ENCODE measurements at regions not wholly inside any gene's neighbourhood (a gene's known extent, or its start where the extent isn't known, plus 50 kb on each side); places are given as distances from the start of the nearest gene placed in this dataset.

DNA sequence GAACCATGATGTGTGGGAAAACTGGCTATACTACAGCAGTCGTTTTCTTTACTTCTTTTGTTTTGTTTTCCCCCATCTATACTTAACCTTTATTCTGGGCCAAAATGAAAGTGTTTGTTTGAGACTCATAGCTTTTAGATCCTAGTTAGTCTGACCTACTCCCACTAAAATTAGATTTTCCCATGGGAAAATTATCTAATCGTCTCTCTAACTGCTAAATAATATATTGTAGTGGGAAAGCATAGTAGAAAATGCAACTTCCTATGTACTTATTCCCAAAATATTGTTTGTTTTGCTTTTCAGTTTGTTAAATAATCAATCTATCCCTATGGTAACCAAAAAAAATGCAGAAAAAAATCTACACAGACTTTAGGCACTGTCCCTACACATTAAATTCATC, 96.6 kb downstream of the NOC3L start:
- no peak for DNase-seq
- no peak overlapping the region for H3K4me3 ChIP-seq (replicated peaks in 1 of 3; ENCODE audit: low read depth in 2 of 3, low read length in 3 of 3)
- Mint-ChIP-seq H3K36me3 (no peaks in the 10 kb centered on the region), H3K27ac (no peak overlapping the region), H3K9me3 (peaks cover 0 to 10% (median 5%) of the 10 kb centered on the region in 7 donors), H3K4me1 (no peaks in the 10 kb centered on the region), H3K27me3 (ENCODE audit: low read depth in 3 of 3) (peaks cover 0 to 2% (median 2%) of the 10 kb centered on the region in 3 donors), H3K4me3 (no peak overlapping the region)
- H4K20me1 ChIP-seq (ENCODE audit: insufficient read depth, low read length), result no peaks in the 10 kb centered on the region
- H2AFZ ChIP-seq (ENCODE audit: insufficient read depth, low read depth, low read length, poor library complexity, severe bottlenecking), result no peak overlapping the region
- no peaks in the 10 kb centered on the region for H3K27me3 ChIP-seq (ENCODE audit: control insufficient read depth in 2 of 2, insufficient read depth in 2 of 2, low read length in 2 of 2)
- no peaks in the 10 kb centered on the region for H3K79me2 ChIP-seq (ENCODE audit: insufficient read depth, low read length)
- no peak overlapping the region for H3K9ac ChIP-seq (ENCODE audit: insufficient read depth, low read length, poor library complexity, severe bottlenecking)
- H3K36me3 ChIP-seq (replicated peaks in 1 of 2; ENCODE audit: control insufficient read depth in 1 of 2, insufficient read depth in 2 of 2, low read length in 2 of 2), result no peaks in the 10 kb centered on the region
- TF ChIP-seq, protein P1, sequence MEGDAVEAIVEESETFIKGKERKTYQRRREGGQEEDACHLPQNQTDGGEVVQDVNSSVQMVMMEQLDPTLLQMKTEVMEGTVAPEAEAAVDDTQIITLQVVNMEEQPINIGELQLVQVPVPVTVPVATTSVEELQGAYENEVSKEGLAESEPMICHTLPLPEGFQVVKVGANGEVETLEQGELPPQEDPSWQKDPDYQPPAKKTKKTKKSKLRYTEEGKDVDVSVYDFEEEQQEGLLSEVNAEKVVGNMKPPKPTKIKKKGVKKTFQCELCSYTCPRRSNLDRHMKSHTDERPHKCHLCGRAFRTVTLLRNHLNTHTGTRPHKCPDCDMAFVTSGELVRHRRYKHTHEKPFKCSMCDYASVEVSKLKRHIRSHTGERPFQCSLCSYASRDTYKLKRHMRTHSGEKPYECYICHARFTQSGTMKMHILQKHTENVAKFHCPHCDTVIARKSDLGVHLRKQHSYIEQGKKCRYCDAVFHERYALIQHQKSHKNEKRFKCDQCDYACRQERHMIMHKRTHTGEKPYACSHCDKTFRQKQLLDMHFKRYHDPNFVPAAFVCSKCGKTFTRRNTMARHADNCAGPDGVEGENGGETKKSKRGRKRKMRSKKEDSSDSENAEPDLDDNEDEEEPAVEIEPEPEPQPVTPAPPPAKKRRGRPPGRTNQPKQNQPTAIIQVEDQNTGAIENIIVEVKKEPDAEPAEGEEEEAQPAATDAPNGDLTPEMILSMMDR (IDR thresholded peaks at IDR 0.05), result no peak
- H3K9me3 ChIP-seq (replicated peaks in 1 of 2; ENCODE audit: control insufficient read depth in 1 of 2, insufficient read depth in 1 of 2, low read length in 2 of 2), result peaks cover 7 to 8% of the 10 kb centered on the region in 2 donors
- no CpG with 5 or more reads among the region's 2 CpGs for WGBS (ENCODE audit: insufficient coverage)
- H3K4me2 ChIP-seq (replicated peaks; ENCODE audit: extremely low read depth, low read length, poor library complexity, severe bottlenecking), result no peak overlapping the region
- H3K27ac ChIP-seq (ENCODE audit: low read depth in 1 of 2, low read length in 2 of 2), result no peak overlapping the region
- intact Hi-C loops (cut with micrococcal nuclease), result no loop called here
- H3K4me1 ChIP-seq (ENCODE audit: control insufficient read depth in 1 of 2, insufficient read depth in 2 of 2, low read length in 2 of 2), result no peaks in the 10 kb centered on the region

DNA sequence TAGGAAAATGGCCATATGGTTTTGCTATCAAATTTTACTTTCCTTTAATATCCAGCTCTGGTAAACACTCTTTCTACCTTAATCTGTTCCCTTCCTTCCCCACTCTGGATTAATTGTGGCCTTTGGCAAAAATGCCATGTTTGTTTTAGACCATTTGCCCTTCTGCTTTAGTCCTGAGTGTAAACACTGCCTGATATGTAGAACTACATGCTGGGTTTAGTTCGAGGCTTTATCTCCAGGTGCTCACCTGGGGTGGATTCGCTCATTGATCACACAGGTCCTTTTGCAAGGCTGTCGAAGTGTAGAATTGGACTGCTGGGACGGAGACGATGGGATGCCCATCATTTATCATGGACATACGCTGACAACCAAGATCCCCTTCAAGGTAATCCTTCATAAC, 94.1 kb downstream of the NOC3L start:
- no peak overlapping the region for H3K9ac ChIP-seq (ENCODE audit: insufficient read depth, low read length, poor library complexity, severe bottlenecking)
- intact Hi-C loops (cut with micrococcal nuclease), result no loop called here
- Mint-ChIP-seq H3K4me1 (no peaks in the 10 kb centered on the region), H3K4me3 (no peak overlapping the region), H3K27me3 (ENCODE audit: low read depth in 3 of 3) (peaks cover 0 to 3% (median 0%) of the 10 kb centered on the region in 3 donors), H3K9me3 (peaks cover 12 to 29% (median 24%) of the 10 kb centered on the region in 7 donors), H3K27ac (no peak overlapping the region), H3K36me3 (no peaks in the 10 kb centered on the region)
- no peaks in the 10 kb centered on the region for H3K27me3 ChIP-seq (ENCODE audit: control insufficient read depth in 2 of 2, insufficient read depth in 2 of 2, low read length in 2 of 2)
- H4K20me1 ChIP-seq (ENCODE audit: insufficient read depth, low read length), result no peaks in the 10 kb centered on the region
- no peaks in the 10 kb centered on the region for H3K79me2 ChIP-seq (ENCODE audit: insufficient read depth, low read length)
- H3K27ac ChIP-seq (ENCODE audit: low read depth in 1 of 2, low read length in 2 of 2), result no peak overlapping the region
- H3K4me1 ChIP-seq (ENCODE audit: control insufficient read depth in 1 of 2, insufficient read depth in 2 of 2, low read length in 2 of 2), result no peaks in the 10 kb centered on the region
- WGBS (ENCODE audit: insufficient coverage), result 100% methylated on average over 4 of the region's 6 CpGs
- H3K36me3 ChIP-seq (replicated peaks in 1 of 2; ENCODE audit: control insufficient read depth in 1 of 2, insufficient read depth in 2 of 2, low read length in 2 of 2), result no peaks in the 10 kb centered on the region
- H2AFZ ChIP-seq (ENCODE audit: insufficient read depth, low read depth, low read length, poor library complexity, severe bottlenecking), result no peak overlapping the region
- H3K4me2 ChIP-seq (replicated peaks; ENCODE audit: extremely low read depth, low read length, poor library complexity, severe bottlenecking), result no peak overlapping the region
- peaks cover 23 to 24% of the 10 kb centered on the region in 2 donors for H3K9me3 ChIP-seq (replicated peaks in 1 of 2; ENCODE audit: control insufficient read depth in 1 of 2, insufficient read depth in 1 of 2, low read length in 2 of 2)
- TF ChIP-seq, protein P1 (IDR thresholded peaks at IDR 0.05), result no peak
- no peak overlapping the region for H3K4me3 ChIP-seq (replicated peaks in 1 of 3; ENCODE audit: low read depth in 2 of 3, low read length in 3 of 3)
- DNase-seq, result no peak

Measured in CD14-positive monocyte (primary cell).